SK-MEL-5 (cell line): ENCODE measurements at regions not wholly inside any gene's neighbourhood (a gene's known extent, or its start where the extent isn't known, plus 50 kb on each side); places are given as distances from the start of the nearest gene placed in this dataset.
A peak's percentile ranks its signal among the peaks of the same experiment; 100 is the strongest.
"Not testable (repeated sequence)": the region's sequence is repeated elsewhere in the genome, so short reads cannot be mapped to it uniquely, and the experiment has no call there.

ENCODE experiments used
- DNase-seq: peaks from one replicate; pipeline ENCODE4 v3.0.0-alpha.2; 2016; ENCODE audit warnings: low read depth, low spot score
- in situ Hi-C: cut with HindIII; loops from 2 replicates; pipeline ENCODE4 v1.10.0; 2016; ENCODE audit warnings: low sequenced_read_pairs, high pct_unique_total_duplicates, low pct_unique_long_range_greater_than_20kb

DNA sequence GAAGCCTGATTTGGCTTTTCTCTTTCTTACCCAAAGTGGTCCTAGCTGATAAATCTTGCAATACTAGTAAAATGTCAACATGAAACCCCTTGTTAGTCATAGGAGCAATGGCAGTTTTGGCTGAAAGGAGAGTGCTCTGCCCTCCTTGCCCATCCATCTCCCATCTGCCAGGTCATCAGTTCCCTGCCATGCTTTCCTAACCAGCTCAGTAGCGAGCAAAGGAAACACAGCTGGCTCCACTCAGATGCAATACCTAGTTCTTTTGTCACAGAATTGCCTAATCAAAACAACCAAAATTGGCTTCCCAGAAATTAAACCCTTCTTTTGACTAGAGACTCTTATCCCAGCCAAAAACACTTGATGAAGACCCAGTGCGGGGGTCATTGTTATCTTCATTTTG lies 733.0 kb downstream of the CCSER2 start:
- in situ Hi-C loops, result no loop called here
- DNase-seq, result no peak

- no peak for DNase-seq
- in situ Hi-C loops, result no loop called here
These were observed 739.6 kb downstream of the CCSER2 start for GRCh38 chr10:85067955-85068354.

- in situ Hi-C loops, result no loop called here
These were observed 752.5 kb downstream of the CCSER2 start for GRCh38 chr10:85080934-85081333.

DNA sequence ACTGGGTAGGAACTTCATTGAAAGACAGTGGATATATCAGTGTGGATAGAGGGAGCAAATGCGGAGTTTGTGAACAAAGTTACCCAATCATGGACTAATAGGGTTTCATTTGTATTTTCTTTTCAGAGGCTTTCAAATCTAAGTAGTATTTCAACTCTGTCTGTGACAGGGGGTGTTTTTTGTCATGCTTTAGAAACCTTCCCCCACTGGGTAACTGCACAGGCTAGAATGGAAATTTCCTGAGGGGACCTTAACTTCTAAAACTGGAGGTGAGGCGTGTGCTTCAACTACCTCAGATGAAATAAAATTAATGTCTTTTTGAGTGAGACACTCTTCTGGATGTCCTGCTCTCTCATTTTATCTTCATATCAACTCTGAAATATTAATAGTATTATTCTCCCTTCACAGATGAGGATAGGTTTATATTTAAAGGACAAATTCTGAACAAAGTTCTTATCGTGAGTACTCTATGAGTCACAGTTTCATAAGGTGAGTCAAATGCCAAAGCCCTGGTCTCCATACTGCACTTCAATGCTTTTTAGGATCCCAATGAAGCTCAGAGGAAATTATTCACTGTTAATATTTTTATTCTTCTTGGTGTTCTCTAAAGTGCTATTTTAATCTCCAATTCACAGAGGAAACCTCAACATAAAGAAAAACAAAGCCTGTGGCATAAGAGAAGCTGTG lies 770.6 kb downstream of the CCSER2 start:
- no peak for DNase-seq
- in situ Hi-C loops, result no loop called here

More at GRCh38 chr10:85080934-85081333, 752.5 kb downstream of the CCSER2 start:
- no peak for DNase-seq

- DNase-seq, result no peak
- in situ Hi-C loops, result no loop called here
These were observed 772.1 kb downstream of the CCSER2 start for GRCh38 chr10:85100495-85100894.

DNA sequence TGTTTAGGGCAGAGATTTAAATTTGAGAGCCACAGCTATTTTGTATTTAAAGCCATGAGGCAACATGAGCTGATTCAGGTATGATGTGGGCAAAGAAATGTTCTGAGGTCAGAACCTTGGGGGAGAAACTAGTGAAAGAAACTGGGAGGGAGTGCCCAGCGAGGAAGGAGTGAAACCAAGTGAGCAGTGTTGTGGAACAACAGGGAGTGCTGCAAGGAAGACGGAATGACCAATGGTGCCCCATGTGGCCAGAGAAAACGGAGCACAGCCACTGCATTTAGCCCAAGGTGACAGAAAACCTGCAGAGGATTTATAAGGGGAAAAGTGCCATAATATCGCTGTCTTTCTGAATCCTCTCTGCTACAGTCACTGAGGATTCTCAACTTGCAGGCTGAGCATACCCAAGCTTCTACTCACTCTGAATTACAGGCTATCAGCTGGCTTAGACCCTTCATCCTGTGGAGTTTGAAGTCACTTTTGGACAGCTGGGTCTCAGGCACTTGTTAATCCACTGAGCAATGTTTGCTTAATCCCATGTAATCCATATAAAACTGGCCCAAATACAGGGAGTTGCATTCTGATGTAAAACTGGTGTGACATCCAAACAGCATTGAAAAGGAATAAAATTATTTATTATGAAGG lies 777.3 kb downstream of the CCSER2 start:
- DNase-seq, result peak; percentile 26
- in situ Hi-C loops, result no loop called here

- no peak for DNase-seq
- in situ Hi-C loops, result no loop called here
These were observed 782.9 kb downstream of the CCSER2 start for GRCh38 chr10:85111271-85111670.

- in situ Hi-C loops, result no loop called here
- no peak for DNase-seq
These were observed 796.2 kb downstream of the CCSER2 start for GRCh38 chr10:85124603-85125051.

- no peak for DNase-seq
- in situ Hi-C loops, result no loop called here
These were observed 808.9 kb downstream of the CCSER2 start for GRCh38 chr10:85137253-85137652.

DNA sequence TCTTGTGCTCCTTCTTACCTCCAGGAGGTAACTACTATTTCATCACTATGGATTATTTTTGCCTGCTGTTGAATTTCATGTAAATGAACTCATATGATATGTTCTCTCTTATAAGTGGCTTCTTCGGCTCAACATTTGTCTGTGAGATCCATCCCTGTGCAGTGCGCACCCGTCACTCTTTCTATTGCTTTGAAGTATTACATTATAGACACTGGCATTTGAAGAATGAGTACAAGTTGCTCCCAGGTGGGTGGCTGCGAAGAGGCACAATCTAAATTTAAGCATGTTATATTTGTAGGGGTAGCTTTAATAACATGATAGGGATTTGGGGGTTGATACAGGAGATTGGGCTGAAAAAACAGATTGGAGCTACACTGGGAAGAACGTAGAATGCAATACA lies 809.7 kb downstream of the CCSER2 start:
- DNase-seq, result no peak
- in situ Hi-C loops, result no loop called here

- no peak for DNase-seq
- in situ Hi-C loops, result no loop called here
These were observed 810.7 kb downstream of the CCSER2 start for GRCh38 chr10:85139124-85139523.

DNA sequence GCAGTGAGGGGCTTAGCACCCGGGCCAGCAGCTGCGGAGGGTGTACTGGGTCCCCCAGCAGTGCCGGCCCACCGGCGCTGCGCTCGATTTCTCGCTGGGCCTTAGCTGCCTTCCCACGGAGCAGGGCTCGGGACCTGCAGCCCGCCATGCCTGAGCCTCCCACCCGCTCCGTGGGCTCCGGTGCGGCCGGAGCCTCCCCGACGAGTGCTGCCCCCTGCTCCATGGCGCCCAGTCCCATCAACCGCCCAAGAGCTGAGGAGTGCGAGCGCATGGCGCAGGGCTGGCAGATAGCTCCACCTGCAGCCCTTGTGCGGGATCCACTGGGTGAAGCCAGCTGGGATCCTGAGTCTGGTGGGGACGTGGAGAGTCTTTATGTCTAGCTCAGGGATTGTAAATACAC lies 813.1 kb downstream of the CCSER2 start:
- DNase-seq, in situ Hi-C loops: not testable (repeated sequence)

DNA sequence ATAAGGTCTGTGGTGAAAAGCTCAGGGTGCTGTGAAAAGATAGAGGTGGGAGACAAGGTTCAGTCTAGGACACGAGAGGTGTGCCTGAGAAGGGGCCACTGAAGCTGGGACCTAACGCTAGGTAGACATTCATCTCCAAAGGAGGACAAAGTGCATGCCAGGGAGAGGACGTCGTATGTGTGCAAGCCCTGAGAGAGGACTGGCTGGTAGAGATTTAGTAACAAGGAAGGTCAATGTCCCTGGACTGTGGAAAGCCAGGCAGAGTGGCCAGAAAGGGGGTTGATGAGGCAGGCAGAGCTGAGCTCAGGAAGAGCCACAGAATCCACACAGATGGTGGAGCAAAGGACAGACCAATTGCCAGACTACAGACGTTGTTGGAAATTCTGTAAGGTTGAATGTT lies 817.6 kb downstream of the CCSER2 start:
- no peak for DNase-seq
- in situ Hi-C loops, result no loop called here

GRCh38 chr10:85147346-85148250 lies 819.2 kb downstream of the CCSER2 start:
- in situ Hi-C loops, result no loop called here
- no peak for DNase-seq

DNA sequence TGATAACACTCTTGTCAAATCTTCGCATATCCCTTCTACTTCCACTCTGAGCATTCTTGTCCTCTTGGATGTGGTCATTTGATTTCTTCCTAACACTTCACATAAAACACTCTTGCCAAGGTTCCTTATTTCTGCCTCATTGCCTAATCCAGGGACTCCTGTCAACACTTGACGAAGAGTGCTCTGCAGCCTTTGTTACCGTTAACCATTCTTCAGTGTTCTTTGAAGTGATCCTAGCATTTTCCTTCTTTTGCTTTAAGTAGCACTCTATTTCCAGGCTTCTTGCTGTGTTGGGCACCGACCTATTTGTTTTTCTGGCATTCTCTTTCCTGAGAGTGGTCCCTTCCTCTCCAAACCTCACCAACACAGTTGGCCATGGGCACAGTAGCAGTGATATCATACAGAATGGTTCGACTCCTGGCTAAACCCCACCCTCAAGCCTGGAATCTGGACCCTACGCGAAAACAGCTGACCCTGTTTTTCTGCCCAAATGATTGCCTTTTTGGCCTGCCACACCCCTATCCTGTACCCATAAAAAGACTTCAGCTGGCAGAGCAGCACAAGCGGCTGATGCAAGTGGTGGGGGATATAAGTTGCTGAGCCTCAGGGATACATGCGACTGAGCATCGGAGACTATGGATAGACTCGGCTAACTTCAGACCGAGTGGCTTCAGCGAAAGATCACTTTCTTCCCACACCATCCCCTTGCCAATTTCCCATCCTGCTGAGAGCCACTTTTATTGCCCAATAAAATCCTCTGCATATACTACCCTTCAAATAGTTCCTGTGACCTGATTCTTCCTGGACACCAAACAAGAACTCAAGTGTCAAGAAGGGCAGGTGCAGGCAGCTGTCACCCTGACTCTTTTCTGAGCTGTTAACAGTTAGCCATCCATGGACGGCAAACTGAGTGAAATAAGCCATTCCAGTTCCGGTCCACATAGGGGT lies 820.6 kb downstream of the CCSER2 start:
- in situ Hi-C loops, result no loop called here
- no peak for DNase-seq

DNA sequence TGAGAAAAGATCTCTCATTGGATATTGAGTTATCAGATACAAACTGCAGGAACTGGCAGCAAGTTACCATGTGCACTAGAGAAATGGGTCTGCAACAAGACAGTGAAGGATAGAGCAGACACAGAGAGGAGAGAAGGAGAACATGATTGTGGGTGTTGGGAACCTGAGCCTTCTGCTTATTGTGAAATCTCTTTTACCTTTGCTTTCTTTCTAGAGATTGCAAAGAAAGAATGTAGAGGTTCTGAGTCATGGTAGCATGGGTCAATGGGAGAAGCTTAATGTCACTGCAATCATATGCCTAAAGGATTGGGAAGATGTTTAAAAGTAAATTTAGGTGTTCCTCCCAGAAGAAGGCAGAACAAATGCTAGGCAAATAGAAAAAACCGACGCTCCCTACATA lies 821.4 kb downstream of the CCSER2 start:
- in situ Hi-C loops, result no loop called here
- DNase-seq, result no peak

DNA sequence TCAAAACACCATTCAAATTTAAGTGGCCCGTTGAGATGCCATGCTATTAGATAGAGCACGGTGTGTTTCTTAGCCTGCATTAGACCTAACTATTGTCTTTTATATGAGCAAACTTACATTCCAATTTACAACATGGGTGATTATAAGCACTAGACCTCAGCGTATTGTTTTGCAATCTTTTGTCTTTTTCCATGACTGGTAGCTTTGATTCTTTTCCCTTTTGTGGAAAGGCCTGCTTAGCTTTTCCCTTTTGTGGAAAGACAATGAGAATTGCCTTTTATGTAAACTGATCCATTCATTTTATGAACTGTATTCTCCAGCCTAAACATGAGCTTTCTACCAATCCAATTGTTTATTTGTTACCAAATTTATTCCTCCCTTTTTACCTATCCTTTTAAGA lies 823.1 kb downstream of the CCSER2 start:
- in situ Hi-C loops, result no loop called here
- no peak for DNase-seq
